ENCODE measurements at regions not wholly inside any gene's neighbourhood (a gene's known extent, or its start where the extent isn't known, plus 50 kb on each side); places are given as distances from the start of the nearest gene placed in this dataset.

GRCh38 chrX:44025555-44025954 lies 52.4 kb upstream of the NDP start:
- TF ChIP-seq RAD21 (IDR thresholded peaks at IDR 0.05; ENCODE audit: low read depth) (no peak), CTCF (IDR thresholded peaks at IDR 0.05 in 2 of 3, conservative IDR thresholded peaks at IDR 0.05 in 1 of 3; ENCODE audit: borderline replicate concordance in 1 of 3, insufficient read depth in 1 of 3, low read depth in 2 of 3, low read length in 2 of 3) (no peak), MAX (IDR thresholded peaks at IDR 0.05) (no peak), POLR2A (IDR thresholded peaks at IDR 0.05; ENCODE audit: borderline replicate concordance, extremely low read depth, insufficient read depth, insufficient read length) (no peak), POLR2AphosphoS5 (IDR thresholded peaks at IDR 0.05; ENCODE audit: low read depth, low read length) (no peak), ATF3 (IDR thresholded peaks at IDR 0.05) (no peak), FOSL1 (IDR thresholded peaks at IDR 0.05; ENCODE audit: low read depth) (no peak), REST (IDR thresholded peaks at IDR 0.05; ENCODE audit: low read depth) (no peak), EZH2 (IDR thresholded peaks at IDR 0.05) (no peak), YY1 (IDR thresholded peaks at IDR 0.05; ENCODE audit: extremely low read depth, insufficient replicate concordance, low read depth, low read length) (no peak), ZBTB33 (IDR thresholded peaks at IDR 0.05; ENCODE audit: extremely low read depth, insufficient replicate concordance, low read length) (no peak), CEBPB (IDR thresholded peaks at IDR 0.05; ENCODE audit: low read depth) (no peak), ZNF274 (IDR thresholded peaks at IDR 0.05; ENCODE audit: low read depth, low read length) (no peak)
